HEK293T (cell line): ENCODE measurements at regions not wholly inside any gene's neighbourhood (a gene's known extent, or its start where the extent isn't known, plus 50 kb on each side); places are given as distances from the start of the nearest gene placed in this dataset.

Experiments
- CTCF ChIA-PET: fragments of 350-600 bp; formaldehyde crosslinking; extraction: SDS; loops from one replicate; lab custom pipeline; 2021; ENCODE audit warnings: antibody characterized with exemption, inconsistent platforms; lab: Yijun Ruan, JAX
- POLR2A ChIA-PET: fragments of 350-600 bp; formaldehyde crosslinking; extraction: SDS; loops from one replicate; lab custom pipeline; 2020; ENCODE audit warnings: antibody characterized with exemption, inconsistent platforms; lab: Yijun Ruan, JAX
- DNase-seq: peaks from one replicate; pipeline ENCODE4 v3.0.0; 2012; ENCODE audit warnings: mixed read lengths; ENCODE audit errors: extremely low spot score
- ARNT ChIP-seq: fragments of 450-650 bp; IDR thresholded peaks from 2 replicates; pipeline ENCODE4 v1.6.1; 2017; ENCODE audit warnings: mild to moderate bottlenecking
- BHLHE40 ChIP-seq: fragments of 450-650 bp; IDR thresholded peaks from 2 replicates; pipeline ENCODE4 v1.6.1; 2016; ENCODE audit warnings: mild to moderate bottlenecking, moderate library complexity, borderline replicate concordance
- CTBP1 ChIP-seq: fragments of 450-650 bp; IDR thresholded peaks from 2 replicates; pipeline ENCODE4 v1.6.1; 2016; ENCODE audit warnings: borderline replicate concordance
- ELF4 ChIP-seq: fragments of 450-650 bp; IDR thresholded peaks from 2 replicates; pipeline ENCODE4 v1.6.1; 2017; ENCODE audit warnings: antibody characterized with exemption
- FOXA1 ChIP-seq: fragments of 450-650 bp; IDR thresholded peaks from 2 replicates; pipeline ENCODE4 v1.6.1; 2016; ENCODE audit warnings: mild to moderate bottlenecking
- FOXK2 ChIP-seq: fragments of 450-650 bp; IDR thresholded peaks from 2 replicates; pipeline ENCODE4 v1.6.1; 2016; ENCODE audit warnings: mild to moderate bottlenecking
- FOXM1 ChIP-seq: fragments of 450-650 bp; IDR thresholded peaks from 2 replicates; pipeline ENCODE4 v1.6.1; 2017; ENCODE audit warnings: mild to moderate bottlenecking, borderline replicate concordance
- HDGF ChIP-seq: fragments of 450-650 bp; IDR thresholded peaks from 2 replicates; pipeline ENCODE4 v1.6.1; 2017; ENCODE audit warnings: antibody characterized with exemption, borderline replicate concordance
- L3MBTL2 ChIP-seq: fragments of 450-650 bp; conservative IDR thresholded peaks from 2 replicates; pipeline ENCODE4 v1.6.1; 2016; ENCODE audit warnings: mild to moderate bottlenecking
- LEF1 ChIP-seq: fragments of 450-650 bp; IDR thresholded peaks from 2 replicates; pipeline ENCODE4 v1.6.1; 2017; ENCODE audit warnings: mild to moderate bottlenecking, borderline replicate concordance
- NFRKB ChIP-seq: fragments of 450-650 bp; IDR thresholded peaks from 2 replicates; pipeline ENCODE4 v1.6.1; 2016; ENCODE audit warnings: mild to moderate bottlenecking, moderate library complexity
- SP1 ChIP-seq: fragments of 450-650 bp; IDR thresholded peaks from 2 replicates; pipeline ENCODE4 v1.6.1; 2017
- SUZ12 ChIP-seq: fragments of 450-650 bp; IDR thresholded peaks from 2 replicates; pipeline ENCODE4 v1.6.1; 2016; ENCODE audit warnings: mild to moderate bottlenecking
- TARDBP ChIP-seq: fragments of 450-650 bp; IDR thresholded peaks from 2 replicates; pipeline ENCODE4 v1.6.1; 2016
- ZNF384 ChIP-seq: fragments of 450-650 bp; IDR thresholded peaks from 2 replicates; pipeline ENCODE4 v1.6.1; 2016
- TF ChIP-seq, protein P1 (sequence below): fragments of 450-650 bp; IDR thresholded peaks from 2 replicates; pipeline ENCODE4 v1.6.1; 2016

DNA sequence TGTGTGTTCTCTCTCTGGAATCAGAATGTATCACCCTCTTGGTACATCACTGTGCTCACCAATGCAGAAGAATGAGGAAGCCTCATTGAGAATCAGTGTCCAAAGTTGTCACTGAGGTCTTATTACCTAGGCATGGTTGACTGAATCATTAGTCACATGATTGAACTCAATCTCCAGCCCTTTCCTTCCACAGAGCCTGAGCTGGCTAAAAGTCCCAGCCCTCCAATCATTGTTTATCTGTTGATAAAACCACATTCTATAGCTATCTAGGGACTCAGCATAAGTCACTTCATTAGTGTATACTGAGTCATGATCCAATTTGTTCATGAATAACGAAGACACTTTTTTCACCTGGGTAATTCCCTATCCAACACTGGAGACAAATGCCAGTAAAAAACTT lies 396.8 kb downstream of the TRAM1L1 start:
- POLR2A ChIA-PET = no interaction called here
- TF ChIP-seq BHLHE40 (no peak), LEF1 (no peak)
- no peak for DNase-seq
- CTCF ChIA-PET = no interaction called here

DNA sequence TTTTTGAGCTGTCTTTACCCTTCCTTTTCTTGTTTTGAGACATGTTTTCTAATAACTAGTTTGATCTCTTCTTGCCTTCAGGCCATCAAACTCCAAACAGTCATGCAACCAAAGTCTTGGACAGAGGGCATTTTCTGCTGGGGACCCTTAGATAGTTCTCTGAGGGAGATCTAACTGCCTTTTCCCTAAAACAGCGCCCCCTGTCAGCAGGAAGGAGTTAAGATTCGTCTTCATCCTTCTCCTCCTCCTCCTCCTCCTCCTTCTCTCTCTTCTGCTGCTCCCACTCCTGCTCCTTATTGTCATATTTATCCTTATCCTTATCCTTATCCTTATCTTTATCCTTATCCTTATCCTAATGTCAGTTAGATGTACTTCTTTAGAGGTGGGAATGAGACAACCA lies 417.2 kb downstream of the TRAM1L1 start:
- no peak for DNase-seq
- ChIA-PET CTCF (no interaction called here), POLR2A (no interaction called here)
- no peak for TF ChIP-seq ZNF384
- no peak for TF ChIP-seq TARDBP
- TF ChIP-seq, protein P1, sequence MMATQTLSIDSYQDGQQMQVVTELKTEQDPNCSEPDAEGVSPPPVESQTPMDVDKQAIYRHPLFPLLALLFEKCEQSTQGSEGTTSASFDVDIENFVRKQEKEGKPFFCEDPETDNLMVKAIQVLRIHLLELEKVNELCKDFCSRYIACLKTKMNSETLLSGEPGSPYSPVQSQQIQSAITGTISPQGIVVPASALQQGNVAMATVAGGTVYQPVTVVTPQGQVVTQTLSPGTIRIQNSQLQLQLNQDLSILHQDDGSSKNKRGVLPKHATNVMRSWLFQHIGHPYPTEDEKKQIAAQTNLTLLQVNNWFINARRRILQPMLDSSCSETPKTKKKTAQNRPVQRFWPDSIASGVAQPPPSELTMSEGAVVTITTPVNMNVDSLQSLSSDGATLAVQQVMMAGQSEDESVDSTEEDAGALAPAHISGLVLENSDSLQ = no peak
- TF ChIP-seq NFRKB = no peak
- TF ChIP-seq ARNT = no peak
- TF ChIP-seq SUZ12 = no peak
- no peak for TF ChIP-seq BHLHE40
- no peak for TF ChIP-seq HDGF
- no peak for TF ChIP-seq SP1
- TF ChIP-seq CTBP1 = no peak
- no peak for TF ChIP-seq L3MBTL2
- no peak for TF ChIP-seq ELF4
- TF ChIP-seq LEF1 = no peak
- no peak for TF ChIP-seq FOXA1
- no peak for TF ChIP-seq FOXM1

DNA sequence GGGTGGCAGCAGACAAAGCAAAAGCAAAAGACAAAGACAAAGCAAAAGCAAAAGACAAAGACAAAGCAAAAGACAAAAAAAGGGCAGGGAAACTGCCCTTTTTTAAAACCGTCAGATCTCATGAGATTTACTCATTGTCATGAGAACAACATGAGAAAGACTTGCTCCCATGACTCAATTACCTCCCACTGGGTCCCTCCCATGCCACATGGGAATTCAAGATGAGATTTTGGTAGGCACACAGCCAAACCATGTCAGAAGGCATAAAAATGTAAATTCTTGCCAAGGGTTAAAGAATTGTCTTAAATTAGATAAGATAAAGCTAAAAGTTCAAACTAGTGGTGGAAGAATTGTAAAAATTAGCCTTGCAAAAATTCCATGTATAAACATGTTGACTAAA lies 419.7 kb downstream of the TRAM1L1 start:
- ChIA-PET CTCF (no interaction called here), POLR2A (no interaction called here)
- DNase-seq = no peak
- TF ChIP-seq ELF4 = no peak
- no peak for TF ChIP-seq HDGF
- TF ChIP-seq TARDBP = no peak
- TF ChIP-seq SUZ12 = no peak
- TF ChIP-seq, protein P1 = no peak
- no peak for TF ChIP-seq FOXM1
- no peak for TF ChIP-seq FOXA1
- TF ChIP-seq L3MBTL2 = no peak
- no peak for TF ChIP-seq ZNF384
- TF ChIP-seq NFRKB = no peak
- no peak for TF ChIP-seq LEF1
- no peak for TF ChIP-seq FOXK2
- no peak for TF ChIP-seq BHLHE40
- TF ChIP-seq SP1 = no peak
- TF ChIP-seq CTBP1 = no peak
- no peak for TF ChIP-seq ARNT

DNA sequence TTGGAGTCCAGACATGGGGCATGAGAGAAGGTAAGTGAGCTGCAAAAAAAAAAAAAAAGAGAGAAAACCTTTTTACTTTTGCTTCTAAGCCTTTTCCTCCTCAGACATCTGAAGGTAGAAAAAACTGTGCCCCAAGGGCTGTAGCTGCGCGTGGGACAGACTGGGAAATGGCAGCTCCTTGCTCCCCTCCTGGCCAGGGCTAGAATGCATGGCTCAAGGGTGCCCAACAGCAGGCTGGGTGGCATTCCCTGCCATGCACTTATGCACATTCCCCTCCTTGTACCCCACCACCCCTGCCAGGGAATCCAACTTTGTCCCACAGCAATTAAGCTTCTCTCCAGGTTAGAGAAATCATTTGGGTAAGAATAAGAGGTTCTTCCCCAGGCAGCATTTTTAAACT lies 421.2 kb downstream of the TRAM1L1 start:
- TF ChIP-seq SP1 = no peak
- no peak for TF ChIP-seq NFRKB
- no peak for TF ChIP-seq CTBP1
- no peak for TF ChIP-seq ARNT
- no peak for TF ChIP-seq BHLHE40
- no peak for TF ChIP-seq TARDBP
- no peak for TF ChIP-seq ZNF384
- TF ChIP-seq ELF4 = no peak
- no peak for TF ChIP-seq LEF1
- TF ChIP-seq, protein P1 = no peak
- TF ChIP-seq HDGF = no peak
- TF ChIP-seq L3MBTL2 = no peak
- POLR2A ChIA-PET = no interaction called here
- CTCF ChIA-PET = no interaction called here
- DNase-seq = peak; percentile 14

DNA sequence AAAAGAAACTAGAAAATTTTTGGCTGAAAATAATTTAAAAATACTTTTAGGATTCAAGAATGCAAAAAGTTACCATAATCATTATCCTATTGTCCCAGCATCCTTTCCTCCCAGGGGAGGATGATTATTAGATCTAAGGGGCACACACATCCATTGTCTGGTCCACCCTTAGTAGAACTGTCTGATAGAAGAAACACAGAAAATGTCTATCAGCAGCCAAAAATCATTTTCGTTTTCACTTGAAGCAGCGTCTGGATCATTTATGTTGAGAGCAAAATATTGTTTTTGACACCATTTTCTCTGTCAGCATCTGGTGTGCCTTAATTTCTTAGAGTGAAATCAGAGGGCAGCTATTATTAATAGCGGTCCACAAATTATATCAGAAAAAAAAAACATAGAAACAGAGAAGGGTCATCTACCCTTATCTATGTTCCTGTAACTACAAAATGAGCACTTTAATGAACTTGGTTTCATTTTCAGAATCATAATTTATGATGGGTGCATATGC lies 446.3 kb downstream of the TRAM1L1 start:
- CTCF ChIA-PET = no interaction called here
- TF ChIP-seq L3MBTL2 (no peak), FOXA1 (no peak), ELF4 (no peak), ARNT (no peak), ZNF384 (no peak), TARDBP (no peak), NFRKB (no peak), FOXM1 (no peak), BHLHE40 (no peak), CTBP1 (no peak), SUZ12 (no peak), HDGF (no peak), LEF1 (no peak), SP1 (no peak), FOXK2 (no peak)
- TF ChIP-seq, protein P1 = no peak
- POLR2A ChIA-PET = no interaction called here
- DNase-seq = no peak

DNA sequence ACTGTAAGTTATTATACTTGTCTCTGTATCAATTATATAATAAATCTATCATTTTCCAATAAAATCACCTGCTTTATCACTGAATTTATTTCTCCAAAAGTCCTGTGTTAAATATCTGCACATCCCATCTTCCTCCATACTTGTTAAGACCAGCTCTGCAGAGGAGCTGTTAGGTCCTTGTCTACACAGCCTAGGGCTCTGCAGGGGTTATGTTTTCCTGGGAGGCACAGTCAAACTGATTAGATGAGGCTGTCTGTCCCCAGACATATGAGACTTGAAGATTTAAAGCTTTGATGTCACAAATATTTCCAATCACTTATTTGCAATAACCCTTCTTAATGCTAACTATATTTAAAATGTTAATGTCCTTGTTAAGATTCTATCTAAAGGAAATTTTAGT lies 446.8 kb downstream of the TRAM1L1 start:
- POLR2A ChIA-PET = no interaction called here
- no peak for TF ChIP-seq L3MBTL2
- no peak for DNase-seq
- CTCF ChIA-PET = no interaction called here
